GM23248 (cell line): ENCODE measurements at regions not wholly inside any gene's neighbourhood (a gene's known extent, or its start where the extent isn't known, plus 50 kb on each side); places are given as distances from the start of the nearest gene placed in this dataset.
A peak's percentile ranks its signal among the peaks of the same experiment; 100 is the strongest.

ENCODE experiments used
- DNase-seq: peaks from one replicate; pipeline ENCODE4 v3.0.0-alpha.2; 2015
- H2AFZ ChIP-seq: fragments of 200-600 bp; sonication (generic); 2 replicates; pipeline ENCODE4 v1.6.1; 2016; ENCODE audit warnings: antibody characterized with exemption
- H3F3A ChIP-seq: fragments of 200-600 bp; sonication (generic); 2 replicates; pipeline ENCODE4 v1.6.1; 2016; ENCODE audit warnings: mild to moderate bottlenecking, antibody characterized with exemption, mixed run types; ENCODE audit not compliant: insufficient read depth
- H3K27ac ChIP-seq: fragments of 200-600 bp; sonication (generic); 2 replicates; pipeline ENCODE4 v1.5.1; 2016; ENCODE audit warnings: mild to moderate bottlenecking
- H3K27me3 ChIP-seq: fragments of 200-600 bp; sonication (generic); replicated peaks from 2 replicates; pipeline ENCODE4 v1.6.1; 2016; ENCODE audit warnings: mild to moderate bottlenecking; ENCODE audit not compliant: insufficient read depth
- H3K36me3 ChIP-seq: fragments of 200-600 bp; sonication (generic); 2 replicates; pipeline ENCODE4 v1.6.1; 2016; ENCODE audit warnings: low read depth, mild to moderate bottlenecking
- H3K4me1 ChIP-seq: fragments of 200-600 bp; sonication (generic); 2 replicates; pipeline ENCODE4 v1.6.1; 2016; ENCODE audit warnings: mild to moderate bottlenecking; ENCODE audit not compliant: insufficient read depth
- H3K4me2 ChIP-seq: fragments of 200-600 bp; sonication (generic); one replicate; pipeline ENCODE4 v1.6.1; 2016; ENCODE audit warnings: mild to moderate bottlenecking; ENCODE audit not compliant: unreplicated experiment
- H3K4me3 ChIP-seq: fragments of 200-600 bp; sonication (generic); 2 replicates; pipeline ENCODE4 v1.5.1; 2016; ENCODE audit warnings: mild to moderate bottlenecking
- H3K79me2 ChIP-seq: fragments of 200-600 bp; sonication (generic); 2 replicates; pipeline ENCODE4 v1.6.1; 2016; ENCODE audit warnings: mild to moderate bottlenecking; ENCODE audit not compliant: insufficient read depth
- H3K9ac ChIP-seq: fragments of 200-600 bp; sonication (generic); 2 replicates; pipeline ENCODE4 v1.6.1; 2016; ENCODE audit warnings: mild to moderate bottlenecking
- H3K9me2 ChIP-seq: fragments of 200-600 bp; sonication (generic); 2 replicates; pipeline ENCODE4 v1.6.1; 2016; ENCODE audit warnings: mixed run types, mild to moderate bottlenecking, moderate library complexity; ENCODE audit not compliant: insufficient read depth
- H3K9me3 ChIP-seq: fragments of 200-600 bp; sonication (generic); one replicate; pipeline ENCODE4 v1.6.1; 2017; ENCODE audit warnings: low read depth
- H4K20me1 ChIP-seq: fragments of 200-600 bp; sonication (generic); 2 replicates; pipeline ENCODE4 v1.6.0; 2016; ENCODE audit not compliant: insufficient read depth
- EZH2 ChIP-seq: fragments of 200-600 bp; sonication (generic); IDR thresholded peaks from 2 replicates; pipeline ENCODE4 v1.6.1; 2018; ENCODE audit warnings: antibody characterized with exemption, mild to moderate bottlenecking; ENCODE audit not compliant: insufficient read depth, poor library complexity, severe bottlenecking
- EZH2phosphoT487 ChIP-seq: fragments of 200-600 bp; sonication (generic); IDR thresholded peaks from 2 replicates; pipeline ENCODE4 v1.6.1; 2018; ENCODE audit warnings: antibody characterized with exemption, moderate library complexity, mild to moderate bottlenecking, low read depth; ENCODE audit not compliant: insufficient read depth
- WGBS, 2 experiments: methylation state at CpG; one replicate each; pipeline ENCODE4 v1.1.6; 2015 to 2017; ENCODE audit warnings: low lambda C conversion rate in 2 of 2, low coverage in 1 of 2; ENCODE audit errors: missing lambda C conversion rate in 2 of 2; 5-methylcytosine and 5-hydroxymethylcytosine counted together
- in situ Hi-C: fragments of 300-500 bp; cut with MboI; formaldehyde crosslinking; loops from 2 replicates; pipeline ENCODE4 v1.15.0; 2020

GRCh38 chr7:41190581-41190980 lies 512.3 kb downstream of the INHBA start:
- Histone ChIP-seq H3K79me2 (no peaks in the 10 kb centered on the region), H3K36me3 (no peaks in the 10 kb centered on the region), H3K27me3 (no peaks in the 10 kb centered on the region), H3K4me2 (no peak overlapping the region), H3K4me3 (no peak overlapping the region), H3K9me2 (no peaks in the 10 kb centered on the region), H2AFZ (no peak overlapping the region), H3K27ac (no peak overlapping the region), H3K9me3 (no peaks in the 10 kb centered on the region), H4K20me1 (no peaks in the 10 kb centered on the region), H3K9ac (no peak overlapping the region), H3F3A (peaks cover 23% of the 10 kb centered on the region; the same call in 1 of the 2 replicates), H3K4me1 (peaks cover 29% of the 10 kb centered on the region)
- DNase-seq, result no peak
- 49 to 50% methylated on average over 2 of the region's 2 CpGs for WGBS, 2 experiments
- no peak for TF ChIP-seq EZH2
- no peak for TF ChIP-seq EZH2phosphoT487
- in situ Hi-C loops, result no loop called here

GRCh38 chr7:41189866-41190265 lies 513.0 kb downstream of the INHBA start:
- in situ Hi-C loops, result no loop called here

GRCh38 chr7:41188163-41189130 lies 514.4 kb downstream of the INHBA start:
- no peaks in the 10 kb centered on the region for H3K9me2 ChIP-seq
- peak; percentile 81 for DNase-seq
- no peaks in the 10 kb centered on the region for H4K20me1 ChIP-seq
- no peaks in the 10 kb centered on the region for H3K36me3 ChIP-seq
- peak overlapping the region; percentile 38 for H3K4me2 ChIP-seq
- no peaks in the 10 kb centered on the region for H3K79me2 ChIP-seq
- H3K4me1 ChIP-seq, result peaks cover 29% of the 10 kb centered on the region
- TF ChIP-seq EZH2phosphoT487 (peak; percentile 87), EZH2 (no peak)
- WGBS, 2 experiments, result 69 to 70% methylated on average over 8 of the region's 8 CpGs
- no peaks in the 10 kb centered on the region for H3K9me3 ChIP-seq
- H2AFZ ChIP-seq, result no peak overlapping the region
- no peak overlapping the region for H3K27ac ChIP-seq
- no peaks in the 10 kb centered on the region for H3K27me3 ChIP-seq
- peaks cover 23% of the 10 kb centered on the region; the same call in 1 of the 2 replicates for H3F3A ChIP-seq
- no peak overlapping the region for H3K9ac ChIP-seq
- in situ Hi-C loops, result no loop called here
- H3K4me3 ChIP-seq, result no peak overlapping the region

More at GRCh38 chr7:41189866-41190265, 513.0 kb downstream of the INHBA start:
- peak; percentile 94 for DNase-seq
- H3K27me3 ChIP-seq, result no peaks in the 10 kb centered on the region
- TF ChIP-seq EZH2phosphoT487 (no peak), EZH2 (no peak)
- H3K79me2 ChIP-seq, result no peaks in the 10 kb centered on the region
- H3K9ac ChIP-seq, result no peak overlapping the region
- H3K36me3 ChIP-seq, result no peaks in the 10 kb centered on the region
- peaks cover 23% of the 10 kb centered on the region; the same call in 1 of the 2 replicates for H3F3A ChIP-seq
- peak overlapping the region; percentile 49 for H3K27ac ChIP-seq
- no peak overlapping the region for H2AFZ ChIP-seq
- WGBS, 2 experiments, result 5 to 10% methylated on average over 2 of the region's 2 CpGs
- peak overlapping the region; percentile 38 for H3K4me2 ChIP-seq
- H3K9me3 ChIP-seq, result no peaks in the 10 kb centered on the region
- H3K4me3 ChIP-seq, result no peak overlapping the region
- H3K9me2 ChIP-seq, result no peaks in the 10 kb centered on the region
- H4K20me1 ChIP-seq, result no peaks in the 10 kb centered on the region
- H3K4me1 ChIP-seq, result peaks cover 29% of the 10 kb centered on the region

GRCh38 chr7:41187322-41187721 lies 515.6 kb downstream of the INHBA start:
- H3K27ac ChIP-seq, result no peak overlapping the region
- no peak for DNase-seq

More at GRCh38 chr7:41187322-41187721, 515.6 kb downstream of the INHBA start:
- H3K4me2 ChIP-seq, result no peak overlapping the region
- no peaks in the 10 kb centered on the region for H3K9me3 ChIP-seq
- in situ Hi-C loops, result no loop called here
- no peak overlapping the region for H3K9ac ChIP-seq
- peaks cover 29% of the 10 kb centered on the region for H3K4me1 ChIP-seq
- H3K4me3 ChIP-seq, result no peak overlapping the region
- no peaks in the 10 kb centered on the region for H4K20me1 ChIP-seq
- TF ChIP-seq EZH2 (no peak), EZH2phosphoT487 (no peak)
- H3K9me2 ChIP-seq, result no peaks in the 10 kb centered on the region
- no peaks in the 10 kb centered on the region for H3K36me3 ChIP-seq
- WGBS, 2 experiments, result 91 to 97% methylated on average over 4 of the region's 4 CpGs
- no peaks in the 10 kb centered on the region for H3K27me3 ChIP-seq
- no peaks in the 10 kb centered on the region for H3K79me2 ChIP-seq
- H3F3A ChIP-seq, result peaks cover 23% of the 10 kb centered on the region; the same call in 1 of the 2 replicates
- H2AFZ ChIP-seq, result no peak overlapping the region
